ENCODE measurements at regions not wholly inside any gene's neighbourhood (a gene's known extent, or its start where the extent isn't known, plus 50 kb on each side); places are given as distances from the start of the nearest gene placed in this dataset.

- TF ChIP-seq CTCF (IDR thresholded peaks at IDR 0.05; ENCODE audit: borderline replicate concordance, extremely low read depth, low read length, poor library complexity, severe bottlenecking), result no peak
- TF ChIP-seq EZH2 (IDR thresholded peaks at IDR 0.05; ENCODE audit: borderline replicate concordance, low read depth, low read length, severe bottlenecking), result no peak
These were observed 1445.1 kb upstream of the TENM3 start for GRCh38 chr4:180798036-180798577.
